GM10266 (cell line): ENCODE measurements at regions not wholly inside any gene's neighbourhood (a gene's known extent, or its start where the extent isn't known, plus 50 kb on each side); places are given as distances from the start of the nearest gene placed in this dataset.
A peak's percentile ranks its signal among the peaks of the same experiment; 100 is the strongest.

Experiments used
- DNase-seq: peaks from one replicate; pipeline ENCODE4 v3.0.0; 2012; ENCODE audit errors: extremely low spot score
- TF ChIP-seq, protein P1 (sequence below): IDR thresholded peaks from 2 replicates; pipeline ENCODE4 v1.5.1; 2012; ENCODE audit warnings: mild to moderate bottlenecking, low read depth; ENCODE audit not compliant: control insufficient read depth, insufficient read depth; ENCODE audit errors: missing control alignments

DNA sequence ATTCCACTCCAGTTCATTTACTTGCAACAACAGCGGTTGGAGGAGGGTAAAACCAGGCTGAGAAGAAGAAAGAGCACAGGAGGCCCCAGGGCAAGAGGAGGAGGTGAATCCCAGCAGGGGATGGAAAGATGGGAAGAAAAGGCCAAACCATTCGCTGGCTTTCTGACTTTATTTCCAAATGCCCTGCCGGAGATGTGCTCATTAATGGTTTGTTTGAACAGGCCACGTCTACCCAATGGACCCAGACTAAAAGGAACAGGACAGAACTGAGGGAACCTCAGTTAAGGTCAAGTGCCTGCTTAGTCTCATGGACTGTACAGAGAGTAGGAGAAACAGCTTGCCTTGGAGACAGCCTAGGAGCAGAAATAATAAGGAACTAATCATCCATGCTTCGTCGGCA lies 121.6 kb upstream of the NDUFV2 start:
- no peak for DNase-seq
- TF ChIP-seq, protein P1, sequence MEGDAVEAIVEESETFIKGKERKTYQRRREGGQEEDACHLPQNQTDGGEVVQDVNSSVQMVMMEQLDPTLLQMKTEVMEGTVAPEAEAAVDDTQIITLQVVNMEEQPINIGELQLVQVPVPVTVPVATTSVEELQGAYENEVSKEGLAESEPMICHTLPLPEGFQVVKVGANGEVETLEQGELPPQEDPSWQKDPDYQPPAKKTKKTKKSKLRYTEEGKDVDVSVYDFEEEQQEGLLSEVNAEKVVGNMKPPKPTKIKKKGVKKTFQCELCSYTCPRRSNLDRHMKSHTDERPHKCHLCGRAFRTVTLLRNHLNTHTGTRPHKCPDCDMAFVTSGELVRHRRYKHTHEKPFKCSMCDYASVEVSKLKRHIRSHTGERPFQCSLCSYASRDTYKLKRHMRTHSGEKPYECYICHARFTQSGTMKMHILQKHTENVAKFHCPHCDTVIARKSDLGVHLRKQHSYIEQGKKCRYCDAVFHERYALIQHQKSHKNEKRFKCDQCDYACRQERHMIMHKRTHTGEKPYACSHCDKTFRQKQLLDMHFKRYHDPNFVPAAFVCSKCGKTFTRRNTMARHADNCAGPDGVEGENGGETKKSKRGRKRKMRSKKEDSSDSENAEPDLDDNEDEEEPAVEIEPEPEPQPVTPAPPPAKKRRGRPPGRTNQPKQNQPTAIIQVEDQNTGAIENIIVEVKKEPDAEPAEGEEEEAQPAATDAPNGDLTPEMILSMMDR: no peak

DNA sequence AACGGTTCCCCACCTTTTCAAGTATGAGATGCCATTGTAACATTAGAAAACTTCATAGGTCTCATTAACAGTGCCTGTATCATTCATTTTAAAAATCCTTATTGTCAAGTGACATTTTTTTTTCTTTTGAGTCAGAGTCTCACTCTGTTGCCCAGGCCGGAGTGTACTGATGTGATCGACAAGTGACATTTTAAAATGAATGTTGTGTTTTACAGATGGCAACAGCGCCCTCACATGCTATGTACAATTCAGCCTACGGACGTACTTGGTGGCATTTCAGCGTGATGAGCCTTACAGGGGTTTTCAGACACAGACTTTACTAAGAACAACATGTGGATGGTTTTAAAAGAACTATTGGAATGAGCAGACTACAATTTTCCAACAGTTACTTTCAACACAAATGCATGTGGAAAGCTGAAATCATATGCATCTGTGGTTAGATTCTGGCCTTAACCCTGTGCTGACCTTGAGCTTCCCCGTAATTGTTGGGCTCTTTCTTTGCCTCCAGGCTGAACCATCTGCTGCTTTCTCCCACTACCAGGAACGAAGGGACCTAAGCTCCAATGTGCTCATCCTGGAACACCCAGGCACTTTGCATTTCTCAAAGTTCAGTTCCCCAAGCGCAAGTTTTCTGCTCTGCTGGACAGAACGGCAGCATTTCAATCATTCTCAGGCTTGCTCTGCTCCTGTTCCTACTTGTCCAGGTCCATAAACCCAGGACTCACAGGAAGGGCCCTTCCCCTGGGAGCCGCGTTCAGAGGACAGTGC lies 119.9 kb upstream of the NDUFV2 start:
- TF ChIP-seq, protein P1: peak; percentile 54
- peak; percentile 41 for DNase-seq

DNA sequence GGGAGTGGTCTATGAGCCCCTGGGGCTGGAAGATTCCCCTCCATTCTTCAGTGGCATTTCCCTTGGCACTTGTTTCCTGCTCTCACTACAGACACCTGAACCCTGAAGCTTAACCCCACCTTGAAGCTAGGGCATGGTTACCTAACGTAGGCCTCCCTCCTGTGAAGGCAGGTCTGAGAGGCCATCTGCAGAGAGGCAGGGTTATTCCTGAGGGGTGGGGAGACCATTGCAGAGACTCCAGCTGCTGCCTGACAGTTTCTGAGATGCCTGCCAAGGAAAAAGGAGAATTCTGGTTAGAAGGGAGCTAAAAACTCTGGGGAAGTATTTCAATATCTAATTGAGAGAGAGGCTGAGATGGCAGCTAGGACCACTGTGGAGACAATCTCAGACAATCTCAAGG lies 119.3 kb upstream of the NDUFV2 start:
- no peak for DNase-seq
- TF ChIP-seq, protein P1: no peak

DNA sequence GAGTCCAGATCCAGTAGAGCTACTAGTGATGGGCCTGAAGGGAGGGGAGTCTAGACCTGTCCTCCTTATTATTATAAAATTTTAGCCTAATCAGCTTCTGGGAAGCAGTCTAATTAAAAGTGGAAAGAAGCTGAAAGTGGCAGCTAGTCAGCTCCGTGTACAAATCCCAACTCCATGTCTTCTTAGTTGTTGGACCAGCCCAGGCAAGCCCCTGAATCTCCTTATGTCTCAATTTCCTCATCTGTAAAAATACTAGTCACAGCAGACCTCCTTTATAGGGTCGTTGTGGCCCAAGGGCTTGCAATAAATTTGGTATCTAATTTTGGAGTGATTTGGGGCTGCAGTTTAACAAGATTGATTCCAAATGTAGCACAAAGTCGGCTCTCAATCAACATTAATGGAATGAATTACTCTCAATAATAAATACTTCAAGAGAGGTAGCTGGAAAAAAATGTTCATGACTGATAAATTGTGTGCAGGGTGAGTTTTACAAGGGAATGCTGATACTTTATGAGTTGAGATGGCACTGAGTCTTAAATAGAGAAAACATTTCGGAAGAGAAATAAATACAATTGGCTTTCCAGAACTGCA lies 118.3 kb upstream of the NDUFV2 start:
- TF ChIP-seq, protein P1: no peak
- no peak for DNase-seq

DNA sequence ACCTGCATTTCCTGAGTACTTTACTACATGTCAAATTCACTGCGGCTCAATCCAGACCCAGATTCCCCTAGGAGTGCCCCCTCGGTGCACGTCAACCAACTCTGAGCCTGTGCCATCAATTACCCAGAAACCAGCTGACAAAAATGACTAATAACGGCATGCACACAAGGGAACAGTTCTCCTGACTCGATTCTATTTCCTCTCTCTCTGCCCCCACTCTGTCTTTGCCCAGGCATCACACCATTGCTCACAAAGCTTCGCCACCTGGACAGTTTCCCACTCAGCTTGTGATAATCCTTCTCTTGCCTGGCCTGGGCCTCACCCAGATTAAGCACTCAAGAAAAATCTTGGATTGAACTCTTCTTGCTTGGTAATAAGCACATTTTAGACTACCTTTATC lies 115.3 kb upstream of the NDUFV2 start:
- no peak for DNase-seq
- TF ChIP-seq, protein P1: no peak

DNA sequence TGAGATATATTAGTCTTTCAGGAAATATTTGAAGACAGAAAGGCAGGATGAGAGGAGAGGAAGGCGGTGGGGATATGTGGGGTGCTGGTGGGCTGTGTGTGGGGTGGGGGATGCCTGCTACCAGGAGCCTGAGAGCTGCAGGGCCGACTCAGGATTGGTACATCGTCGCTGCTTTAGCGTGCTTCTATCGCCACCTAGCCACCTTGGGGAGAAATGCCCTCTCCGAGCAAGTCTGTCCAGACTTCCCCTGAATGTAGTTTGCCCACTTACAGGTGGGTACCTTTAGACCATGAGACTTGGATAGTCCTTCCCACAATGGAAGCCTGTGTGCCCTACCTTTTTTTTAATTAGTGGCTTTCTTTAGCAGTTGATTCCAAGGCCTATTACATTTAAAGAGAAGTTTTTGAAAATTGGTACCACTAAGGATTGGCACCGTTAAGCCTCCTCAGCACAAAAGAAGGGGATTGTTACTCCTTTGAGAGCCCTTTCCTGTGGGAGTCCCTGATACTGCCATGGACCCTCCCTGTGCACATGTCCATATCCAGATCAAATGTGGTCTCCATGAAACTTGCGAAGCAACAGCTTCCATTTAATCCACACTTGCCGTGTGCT lies 114.1 kb upstream of the NDUFV2 start:
- TF ChIP-seq, protein P1: peak; percentile 90
- peak; percentile 79 for DNase-seq

DNA sequence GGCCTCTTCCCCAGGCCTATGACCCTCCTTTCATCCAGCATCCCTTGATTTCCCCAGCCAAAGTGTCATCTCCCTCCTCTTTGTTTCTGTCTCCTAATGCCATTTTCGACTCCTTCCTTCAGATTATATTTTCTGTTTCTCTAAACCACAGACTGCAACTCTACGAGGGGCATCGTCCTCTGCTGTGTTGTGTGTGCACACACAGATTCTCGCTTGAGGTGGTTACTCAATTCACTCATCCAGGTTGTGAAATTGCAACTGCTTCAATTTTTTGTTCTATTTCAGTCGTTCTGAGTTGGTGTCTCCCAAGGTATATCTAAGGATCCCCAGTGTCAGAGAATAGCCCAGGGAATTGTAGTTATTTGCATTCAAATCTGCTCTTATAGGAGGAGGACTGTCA lies 113.5 kb upstream of the NDUFV2 start:
- no peak for DNase-seq
- TF ChIP-seq, protein P1: no peak
